Endothelial cell (in vitro differentiated cells): ENCODE measurements at regions not wholly inside any gene's neighbourhood (a gene's known extent, or its start where the extent isn't known, plus 50 kb on each side); places are given as distances from the start of the nearest gene placed in this dataset.

Experiments
- DNase-seq: peaks from one replicate; pipeline ENCODE4 v3.0.0; 2021; ENCODE audit warnings: low spot score
- H3K27ac Mint-ChIP-seq: one replicate; pipeline ENCODE4 v1.8.0; 2021; ENCODE audit warnings: mixed read lengths, inconsistent platforms; ENCODE audit not compliant: unreplicated experiment
- H3K27me3 Mint-ChIP-seq: one replicate; pipeline ENCODE4 v1.8.0; 2021; ENCODE audit warnings: mild to moderate bottlenecking, moderate library complexity, mixed read lengths, inconsistent platforms; ENCODE audit not compliant: unreplicated experiment
- H3K36me3 Mint-ChIP-seq: one replicate; pipeline ENCODE4 v1.8.0; 2021; ENCODE audit warnings: mild to moderate bottlenecking, low read depth, mixed read lengths, inconsistent platforms; ENCODE audit not compliant: unreplicated experiment
- H3K4me1 Mint-ChIP-seq: one replicate; pipeline ENCODE4 v1.8.0; 2021; ENCODE audit warnings: mild to moderate bottlenecking, mixed read lengths, inconsistent platforms; ENCODE audit not compliant: unreplicated experiment
- H3K4me3 Mint-ChIP-seq: one replicate; pipeline ENCODE4 v1.8.0; 2021; ENCODE audit warnings: mild to moderate bottlenecking, mixed read lengths, inconsistent platforms; ENCODE audit not compliant: unreplicated experiment
- H3K9me3 Mint-ChIP-seq: one replicate; pipeline ENCODE4 v1.8.0; 2021; ENCODE audit warnings: mixed read lengths, inconsistent platforms; ENCODE audit not compliant: unreplicated experiment
- TF ChIP-seq, protein P1 (sequence below): fragments of 200-600 bp; sonication (generic); IDR thresholded peaks from one replicate; pipeline ENCODE4 v1.5.0; 2021; ENCODE audit warnings: antibody characterized with exemption; ENCODE audit not compliant: unreplicated experiment

DNA sequence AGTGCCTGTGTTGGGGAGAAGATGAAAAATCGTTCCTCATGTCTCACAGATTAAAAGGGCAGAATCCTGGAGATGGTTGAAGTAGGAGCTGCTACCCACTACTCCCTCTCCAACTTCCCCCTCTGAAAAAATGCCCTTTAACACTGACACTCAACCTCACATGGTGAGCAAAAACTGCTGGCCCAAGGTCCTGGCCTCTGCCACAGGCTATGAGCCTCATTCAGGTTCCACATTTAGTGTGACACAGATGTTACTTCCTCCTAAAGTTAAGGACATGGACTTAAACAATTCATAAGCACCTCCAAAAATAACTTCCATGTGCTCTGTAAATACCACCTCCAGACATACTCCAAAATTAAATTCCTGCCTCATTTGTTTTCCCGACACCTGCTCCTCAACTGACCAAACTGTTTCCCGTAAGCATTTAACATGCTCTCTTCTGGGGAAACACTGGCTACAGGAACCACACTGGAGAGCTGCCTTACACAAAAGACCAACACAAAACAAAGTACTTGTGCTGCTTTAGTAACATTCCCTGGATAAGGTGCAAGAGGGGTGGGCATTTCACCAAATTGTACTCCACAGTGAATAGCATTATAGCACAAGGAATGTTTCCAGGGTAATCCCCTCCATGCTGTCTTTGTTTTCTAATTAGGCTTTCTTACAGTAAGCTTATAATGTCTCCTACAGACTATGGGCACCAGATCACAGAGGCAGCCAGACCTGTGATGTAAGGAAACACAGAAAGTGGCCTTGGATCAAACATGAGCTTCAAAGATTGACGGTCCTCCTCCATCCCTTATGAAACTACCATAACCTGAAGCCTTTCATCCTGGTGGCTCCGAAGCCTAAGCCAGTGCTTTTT, 57.0 kb downstream of the PHLDA1 start:
- no peaks in the 10 kb centered on the region for H3K36me3 Mint-ChIP-seq
- TF ChIP-seq, protein P1, sequence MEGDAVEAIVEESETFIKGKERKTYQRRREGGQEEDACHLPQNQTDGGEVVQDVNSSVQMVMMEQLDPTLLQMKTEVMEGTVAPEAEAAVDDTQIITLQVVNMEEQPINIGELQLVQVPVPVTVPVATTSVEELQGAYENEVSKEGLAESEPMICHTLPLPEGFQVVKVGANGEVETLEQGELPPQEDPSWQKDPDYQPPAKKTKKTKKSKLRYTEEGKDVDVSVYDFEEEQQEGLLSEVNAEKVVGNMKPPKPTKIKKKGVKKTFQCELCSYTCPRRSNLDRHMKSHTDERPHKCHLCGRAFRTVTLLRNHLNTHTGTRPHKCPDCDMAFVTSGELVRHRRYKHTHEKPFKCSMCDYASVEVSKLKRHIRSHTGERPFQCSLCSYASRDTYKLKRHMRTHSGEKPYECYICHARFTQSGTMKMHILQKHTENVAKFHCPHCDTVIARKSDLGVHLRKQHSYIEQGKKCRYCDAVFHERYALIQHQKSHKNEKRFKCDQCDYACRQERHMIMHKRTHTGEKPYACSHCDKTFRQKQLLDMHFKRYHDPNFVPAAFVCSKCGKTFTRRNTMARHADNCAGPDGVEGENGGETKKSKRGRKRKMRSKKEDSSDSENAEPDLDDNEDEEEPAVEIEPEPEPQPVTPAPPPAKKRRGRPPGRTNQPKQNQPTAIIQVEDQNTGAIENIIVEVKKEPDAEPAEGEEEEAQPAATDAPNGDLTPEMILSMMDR: no peak
- H3K4me3 Mint-ChIP-seq: no peak overlapping the region
- H3K4me1 Mint-ChIP-seq: peaks cover 38% of the 10 kb centered on the region
- H3K27me3 Mint-ChIP-seq: peaks cover 3% of the 10 kb centered on the region
- H3K27ac Mint-ChIP-seq: no peak overlapping the region
- DNase-seq: no peak
- H3K9me3 Mint-ChIP-seq: no peaks in the 10 kb centered on the region

DNA sequence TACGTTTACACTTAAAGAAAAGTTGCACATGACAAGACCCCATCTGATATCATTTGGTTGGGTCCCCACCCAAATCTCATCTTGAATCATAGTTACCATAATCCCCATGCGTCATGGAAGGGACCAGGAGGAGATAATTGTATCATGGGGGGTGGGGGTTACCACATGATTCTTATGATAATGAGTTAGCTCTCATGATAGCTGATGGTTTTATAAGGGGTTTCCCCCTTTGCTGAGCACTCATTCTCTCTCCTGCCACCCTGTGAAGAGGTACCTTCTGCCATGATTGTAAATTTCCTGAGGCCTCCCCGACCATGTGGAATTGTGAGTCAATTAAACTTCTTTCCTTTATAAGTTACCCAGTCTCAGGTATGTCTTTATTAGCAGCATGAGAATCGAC, 60.3 kb downstream of the PHLDA1 start:
- H3K36me3 Mint-ChIP-seq: no peaks in the 10 kb centered on the region
- no peaks in the 10 kb centered on the region for H3K9me3 Mint-ChIP-seq
- no peak for DNase-seq
- H3K27ac Mint-ChIP-seq: no peak overlapping the region
- H3K4me3 Mint-ChIP-seq: no peak overlapping the region
- H3K4me1 Mint-ChIP-seq: peaks cover 29% of the 10 kb centered on the region
- TF ChIP-seq, protein P1: no peak
- peaks cover 3% of the 10 kb centered on the region for H3K27me3 Mint-ChIP-seq

DNA sequence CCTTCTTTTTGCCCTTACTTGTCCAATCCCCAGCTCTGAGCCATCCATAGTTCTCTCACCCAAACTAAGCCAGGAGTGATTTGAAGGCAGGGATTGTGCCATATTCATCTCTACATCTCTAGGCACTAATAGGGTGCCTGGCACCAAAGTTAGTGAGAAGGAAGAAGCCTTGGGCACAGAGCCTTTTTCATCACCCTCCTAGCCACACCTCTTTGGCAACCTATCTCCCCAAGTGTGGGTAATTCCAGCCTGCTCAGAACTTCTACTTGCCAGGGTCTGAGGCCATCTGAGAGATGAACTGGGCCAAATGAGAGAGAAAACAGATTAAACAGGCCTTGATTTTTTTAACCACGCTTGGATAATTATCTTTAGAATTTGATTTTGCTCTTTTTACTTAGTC, 61.3 kb downstream of the PHLDA1 start:
- TF ChIP-seq, protein P1: no peak
- DNase-seq: no peak
- H3K4me1 Mint-ChIP-seq: peaks cover 24% of the 10 kb centered on the region
- no peaks in the 10 kb centered on the region for H3K9me3 Mint-ChIP-seq
- no peaks in the 10 kb centered on the region for H3K36me3 Mint-ChIP-seq
- H3K27ac Mint-ChIP-seq: no peak overlapping the region
- H3K4me3 Mint-ChIP-seq: no peak overlapping the region
- H3K27me3 Mint-ChIP-seq: peaks cover 3% of the 10 kb centered on the region

DNA sequence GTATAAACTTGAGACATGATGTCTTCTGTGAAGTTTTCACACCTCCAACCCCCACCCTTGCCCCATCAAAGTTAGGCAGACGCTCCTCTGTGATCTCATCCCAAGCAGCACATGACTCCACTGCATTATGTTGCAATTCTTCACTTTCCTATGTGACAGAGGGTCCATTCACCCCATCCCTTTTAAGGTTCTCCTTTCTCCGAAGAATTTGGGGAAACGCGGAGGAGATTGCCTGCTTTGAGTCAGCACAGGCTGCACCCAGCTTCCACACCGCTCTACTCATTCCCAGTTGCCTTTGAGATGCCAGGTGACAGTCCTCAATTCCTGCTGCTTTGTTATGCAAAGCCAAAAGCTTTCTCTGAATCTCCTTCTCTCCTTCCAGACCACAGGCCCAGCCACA, 61.8 kb downstream of the PHLDA1 start:
- TF ChIP-seq, protein P1: no peak
- DNase-seq: no peak
- H3K4me1 Mint-ChIP-seq: peaks cover 24% of the 10 kb centered on the region
- H3K36me3 Mint-ChIP-seq: no peaks in the 10 kb centered on the region
- no peaks in the 10 kb centered on the region for H3K9me3 Mint-ChIP-seq
- no peak overlapping the region for H3K27ac Mint-ChIP-seq
- no peak overlapping the region for H3K4me3 Mint-ChIP-seq
- peaks cover 3% of the 10 kb centered on the region for H3K27me3 Mint-ChIP-seq

DNA sequence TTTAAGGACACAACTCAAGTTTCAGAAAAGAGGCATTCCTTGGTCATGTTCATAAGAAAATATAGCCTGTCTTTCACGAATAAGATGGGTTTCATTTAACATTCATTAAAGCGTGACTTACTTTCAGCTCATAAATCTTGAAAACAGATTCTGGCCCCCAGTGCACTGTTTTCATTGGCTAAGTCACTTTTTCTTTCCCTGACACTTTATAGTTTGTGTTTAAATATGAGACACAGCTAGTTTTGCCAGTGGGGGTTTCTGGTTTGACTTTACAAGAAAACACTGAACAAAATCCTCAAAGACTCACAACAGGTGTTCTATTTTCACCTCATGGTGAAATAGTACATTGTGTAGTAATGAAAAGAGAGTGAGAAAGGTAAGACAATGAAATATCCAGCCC, 65.9 kb downstream of the PHLDA1 start:
- TF ChIP-seq, protein P1: no peak
- peaks cover 3% of the 10 kb centered on the region for H3K27me3 Mint-ChIP-seq
- H3K4me1 Mint-ChIP-seq: peaks cover 24% of the 10 kb centered on the region
- H3K36me3 Mint-ChIP-seq: peaks cover 5% of the 10 kb centered on the region
- DNase-seq: no peak
- H3K9me3 Mint-ChIP-seq: no peaks in the 10 kb centered on the region
- H3K27ac Mint-ChIP-seq: no peak overlapping the region
- H3K4me3 Mint-ChIP-seq: no peak overlapping the region
